Osteoblast (primary cell): ENCODE measurements at regions not wholly inside any gene's neighbourhood (a gene's known extent, or its start where the extent isn't known, plus 50 kb on each side); places are given as distances from the start of the nearest gene placed in this dataset.

Experiments used
- DNase-seq: peaks from one replicate; pipeline ENCODE4 v3.0.0; 2011; ENCODE audit warnings: low spot score, mixed read lengths; ENCODE audit not compliant: insufficient read length; ENCODE audit errors: missing footprints
- H2AFZ ChIP-seq: 2 replicates; pipeline ENCODE4 v1.6.0; 2011; ENCODE audit warnings: mild to moderate bottlenecking, low read length
- H3K27ac ChIP-seq: 2 replicates; pipeline ENCODE4 v1.5.1; 2011; ENCODE audit warnings: mild to moderate bottlenecking, low read depth, low read length, moderate library complexity
- H3K27me3 ChIP-seq: 2 replicates; pipeline ENCODE4 v1.6.0; 2012; ENCODE audit warnings: mild to moderate bottlenecking, control low read depth, inconsistent platforms, low read length, moderate library complexity; ENCODE audit not compliant: insufficient read depth
- H3K36me3 ChIP-seq: 2 replicates; pipeline ENCODE4 v1.5.1; 2011; ENCODE audit warnings: mild to moderate bottlenecking, low read length, control low read depth, moderate library complexity; ENCODE audit not compliant: insufficient read depth
- H3K4me1 ChIP-seq: 2 replicates; pipeline ENCODE4 v1.5.1; 2011; ENCODE audit warnings: mild to moderate bottlenecking, low read length, control low read depth, moderate library complexity; ENCODE audit not compliant: insufficient read depth
- H3K4me2 ChIP-seq: 2 replicates; pipeline ENCODE4 v1.6.0; 2011; ENCODE audit warnings: mild to moderate bottlenecking, low read length; ENCODE audit not compliant: insufficient read depth
- H3K4me3 ChIP-seq: fragments of 200-600 bp; sonication (generic); 3 replicates; pipeline ENCODE4 v1.5.1; 2012; ENCODE audit warnings: mild to moderate bottlenecking, low read length, inconsistent platforms; ENCODE audit not compliant: insufficient read depth
- H3K79me2 ChIP-seq: 2 replicates; pipeline ENCODE4 v1.6.0; 2012; ENCODE audit warnings: mild to moderate bottlenecking, low read length, control low read depth, inconsistent platforms; ENCODE audit not compliant: insufficient read depth
- H3K9me3 ChIP-seq: 2 replicates; pipeline ENCODE4 v1.5.1; 2011; ENCODE audit warnings: low read depth, low read length, control low read depth
- H4K20me1 ChIP-seq: 2 replicates; pipeline ENCODE4 v1.6.0; 2012; ENCODE audit warnings: mild to moderate bottlenecking, low read length, control low read depth; ENCODE audit not compliant: insufficient read depth
- TF ChIP-seq, protein P1 (sequence below): IDR thresholded peaks from 2 replicates; pipeline ENCODE4 v1.5.1; 2011; ENCODE audit warnings: mild to moderate bottlenecking, low read depth, low read length, moderate library complexity; ENCODE audit errors: extremely low read depth

DNA sequence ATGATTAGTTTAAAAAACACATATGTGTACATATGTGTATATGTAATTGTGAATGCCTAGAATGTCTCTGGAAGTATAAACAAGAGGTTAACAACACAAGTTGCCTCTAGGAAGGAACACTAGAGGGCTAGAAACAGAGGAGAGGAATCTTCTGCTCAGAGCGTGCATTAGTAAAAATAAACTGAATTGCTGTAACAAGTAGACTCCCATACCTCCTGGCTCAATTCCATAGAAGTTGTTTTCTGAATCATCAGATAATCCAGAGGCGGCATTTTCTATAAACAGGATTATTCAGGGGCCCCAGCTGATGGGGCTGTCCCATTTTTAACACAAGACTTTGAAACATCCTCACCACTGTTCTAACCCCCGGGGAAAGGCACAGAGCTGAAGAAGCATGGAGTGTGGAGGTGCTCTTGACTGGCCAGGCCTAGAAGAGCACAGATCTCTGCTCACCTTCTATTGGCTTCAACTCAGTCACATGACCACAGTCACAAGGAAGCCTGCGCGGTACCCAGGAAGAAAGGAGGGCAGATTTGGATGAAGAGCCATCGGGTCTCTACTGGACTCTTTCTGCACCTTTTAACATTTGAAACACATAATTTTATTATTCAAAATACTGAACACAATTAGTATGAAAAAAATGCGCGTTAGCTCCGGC, 145.7 kb downstream of the TLE3 start:
- Histone ChIP-seq H4K20me1 (no peaks in the 10 kb centered on the region), H3K79me2 (no peaks in the 10 kb centered on the region), H3K4me3 (no peak overlapping the region), H3K36me3 (no peaks in the 10 kb centered on the region), H3K9me3 (no peaks in the 10 kb centered on the region), H3K4me1 (no peaks in the 10 kb centered on the region), H3K27ac (no peak overlapping the region), H2AFZ (no peak overlapping the region), H3K27me3 (peaks cover 13% of the 10 kb centered on the region), H3K4me2 (no peak overlapping the region)
- DNase-seq: no peak
- TF ChIP-seq, protein P1, sequence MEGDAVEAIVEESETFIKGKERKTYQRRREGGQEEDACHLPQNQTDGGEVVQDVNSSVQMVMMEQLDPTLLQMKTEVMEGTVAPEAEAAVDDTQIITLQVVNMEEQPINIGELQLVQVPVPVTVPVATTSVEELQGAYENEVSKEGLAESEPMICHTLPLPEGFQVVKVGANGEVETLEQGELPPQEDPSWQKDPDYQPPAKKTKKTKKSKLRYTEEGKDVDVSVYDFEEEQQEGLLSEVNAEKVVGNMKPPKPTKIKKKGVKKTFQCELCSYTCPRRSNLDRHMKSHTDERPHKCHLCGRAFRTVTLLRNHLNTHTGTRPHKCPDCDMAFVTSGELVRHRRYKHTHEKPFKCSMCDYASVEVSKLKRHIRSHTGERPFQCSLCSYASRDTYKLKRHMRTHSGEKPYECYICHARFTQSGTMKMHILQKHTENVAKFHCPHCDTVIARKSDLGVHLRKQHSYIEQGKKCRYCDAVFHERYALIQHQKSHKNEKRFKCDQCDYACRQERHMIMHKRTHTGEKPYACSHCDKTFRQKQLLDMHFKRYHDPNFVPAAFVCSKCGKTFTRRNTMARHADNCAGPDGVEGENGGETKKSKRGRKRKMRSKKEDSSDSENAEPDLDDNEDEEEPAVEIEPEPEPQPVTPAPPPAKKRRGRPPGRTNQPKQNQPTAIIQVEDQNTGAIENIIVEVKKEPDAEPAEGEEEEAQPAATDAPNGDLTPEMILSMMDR: no peak

DNA sequence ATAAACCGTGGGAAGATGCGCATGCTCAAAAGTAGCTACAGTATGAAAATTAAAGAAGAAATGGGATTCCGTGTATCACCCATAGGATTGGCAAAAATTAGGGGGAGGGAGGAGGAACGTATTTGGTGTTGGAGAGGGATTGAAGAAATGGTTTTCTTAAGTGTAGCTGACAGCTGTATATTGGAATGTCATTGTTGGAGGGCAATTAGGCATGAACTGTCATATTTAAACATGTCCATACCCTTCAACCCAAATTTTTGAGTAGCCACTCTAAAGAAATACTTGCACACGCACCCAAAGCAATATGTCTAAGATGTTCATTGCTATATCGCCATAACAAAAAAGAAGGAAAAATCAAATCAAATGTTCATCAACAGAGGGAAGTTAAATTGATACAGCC, 144.7 kb downstream of the TLE3 start:
- no peaks in the 10 kb centered on the region for H3K79me2 ChIP-seq
- no peaks in the 10 kb centered on the region for H3K4me1 ChIP-seq
- H4K20me1 ChIP-seq: no peaks in the 10 kb centered on the region
- TF ChIP-seq, protein P1: no peak
- DNase-seq: no peak
- H3K36me3 ChIP-seq: no peaks in the 10 kb centered on the region
- no peak overlapping the region for H2AFZ ChIP-seq
- no peak overlapping the region for H3K4me2 ChIP-seq
- H3K27ac ChIP-seq: no peak overlapping the region
- peaks cover 13% of the 10 kb centered on the region for H3K27me3 ChIP-seq
- no peaks in the 10 kb centered on the region for H3K9me3 ChIP-seq
- no peak overlapping the region for H3K4me3 ChIP-seq

DNA sequence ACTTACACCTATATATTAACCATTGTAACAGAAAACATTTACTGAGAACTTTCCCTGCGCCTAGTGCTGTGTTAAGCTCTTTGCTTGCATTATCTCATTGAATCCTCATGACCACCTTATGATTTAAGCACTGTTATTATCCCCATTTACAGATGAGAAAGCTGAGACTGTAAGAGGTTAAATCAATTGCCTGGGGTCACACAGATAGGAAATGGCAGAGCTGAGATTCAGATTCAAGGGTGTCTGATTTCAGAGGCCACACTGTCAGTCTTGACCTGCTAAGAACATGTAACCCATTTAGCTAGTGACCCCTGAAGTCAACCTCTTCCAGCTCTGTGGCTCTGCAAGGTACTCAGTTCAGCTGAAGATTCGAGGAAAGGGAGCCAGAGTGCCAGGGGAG, 143.9 kb downstream of the TLE3 start:
- no peak overlapping the region for H2AFZ ChIP-seq
- no peak overlapping the region for H3K4me3 ChIP-seq
- TF ChIP-seq, protein P1: no peak
- no peaks in the 10 kb centered on the region for H3K79me2 ChIP-seq
- peaks cover 11% of the 10 kb centered on the region for H3K27me3 ChIP-seq
- no peak for DNase-seq
- no peaks in the 10 kb centered on the region for H3K9me3 ChIP-seq
- H3K36me3 ChIP-seq: no peaks in the 10 kb centered on the region
- H3K4me1 ChIP-seq: no peaks in the 10 kb centered on the region
- no peak overlapping the region for H3K27ac ChIP-seq
- H4K20me1 ChIP-seq: no peaks in the 10 kb centered on the region
- no peak overlapping the region for H3K4me2 ChIP-seq

DNA sequence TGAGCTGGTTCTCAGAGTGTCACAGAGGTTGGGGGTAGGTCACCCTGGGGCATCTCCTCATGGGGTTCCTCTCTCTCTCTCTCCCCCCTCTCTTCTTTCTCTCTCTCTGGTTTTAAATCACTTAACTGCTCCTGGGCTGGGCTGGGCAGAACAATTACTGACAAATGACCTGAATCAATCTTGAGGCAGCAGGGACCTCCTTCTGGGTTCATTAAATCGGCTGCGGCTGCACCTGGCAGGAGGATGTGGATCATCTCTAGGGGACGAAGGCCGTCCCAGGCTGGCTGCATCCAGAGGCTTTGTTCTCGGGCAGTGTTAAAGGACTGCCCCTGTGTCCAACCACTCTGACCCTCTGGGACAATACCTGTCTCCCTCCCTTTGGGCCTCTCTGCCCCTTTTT, 143.1 kb downstream of the TLE3 start:
- no peak overlapping the region for H3K4me2 ChIP-seq
- no peaks in the 10 kb centered on the region for H3K79me2 ChIP-seq
- H3K4me3 ChIP-seq: no peak overlapping the region
- H4K20me1 ChIP-seq: no peaks in the 10 kb centered on the region
- H3K27ac ChIP-seq: no peak overlapping the region
- no peaks in the 10 kb centered on the region for H3K4me1 ChIP-seq
- no peaks in the 10 kb centered on the region for H3K9me3 ChIP-seq
- peaks cover 5% of the 10 kb centered on the region for H3K27me3 ChIP-seq
- H2AFZ ChIP-seq: no peak overlapping the region
- H3K36me3 ChIP-seq: no peaks in the 10 kb centered on the region
- TF ChIP-seq, protein P1: no peak
- no peak for DNase-seq
